ENCODE measurements at regions not wholly inside any gene's neighbourhood (a gene's known extent, or its start where the extent isn't known, plus 50 kb on each side); places are given as distances from the start of the nearest gene placed in this dataset.
A peak's percentile ranks its signal among the peaks of the same experiment; 100 is the strongest.
"Not testable (repeated sequence)": the region's sequence is repeated elsewhere in the genome, so short reads cannot be mapped to it uniquely, and the experiment has no call there.

DNA sequence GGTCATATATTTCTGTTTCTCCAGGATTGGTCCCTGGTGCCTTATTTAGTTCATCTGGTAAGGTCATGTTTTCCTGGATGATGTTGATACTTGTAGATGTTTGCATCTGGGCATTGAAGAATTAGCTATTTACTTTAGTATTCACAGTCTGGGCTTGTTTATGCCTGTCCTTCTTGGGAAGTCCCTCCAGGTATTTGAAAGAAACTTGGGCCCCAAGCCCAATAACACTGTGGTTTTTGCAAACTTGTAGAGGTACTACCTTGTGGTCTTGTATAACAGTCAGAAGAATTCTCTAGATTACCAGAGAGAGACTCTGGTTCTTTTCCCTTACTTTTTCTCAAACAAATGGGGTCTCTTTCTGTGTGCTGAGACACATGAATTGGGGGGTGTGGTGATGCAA is 251.4 kb upstream of the B3GALT2 start:
- no peak for DNase-seq

DNA sequence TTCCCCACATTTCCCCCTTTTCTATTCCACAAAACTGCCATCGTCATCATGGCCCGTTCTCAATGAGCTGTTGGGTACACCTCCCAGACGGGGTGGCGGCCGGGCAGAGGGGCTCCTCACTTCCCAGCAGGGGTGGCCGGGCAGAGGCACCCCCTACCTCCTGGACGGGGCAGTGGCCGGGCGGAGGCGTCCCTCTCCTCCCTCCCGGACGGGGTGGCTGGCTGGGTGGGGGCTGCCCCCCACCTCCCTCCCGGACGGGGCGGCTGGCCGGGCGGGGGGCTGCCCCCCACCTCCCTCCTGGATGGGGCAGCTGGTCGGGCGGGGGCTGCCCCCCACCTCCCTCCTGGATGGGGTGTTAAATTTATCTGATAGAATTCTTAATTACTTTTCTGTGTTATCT is 250.9 kb upstream of the B3GALT2 start:
- not testable (repeated sequence) for DNase-seq

DNA sequence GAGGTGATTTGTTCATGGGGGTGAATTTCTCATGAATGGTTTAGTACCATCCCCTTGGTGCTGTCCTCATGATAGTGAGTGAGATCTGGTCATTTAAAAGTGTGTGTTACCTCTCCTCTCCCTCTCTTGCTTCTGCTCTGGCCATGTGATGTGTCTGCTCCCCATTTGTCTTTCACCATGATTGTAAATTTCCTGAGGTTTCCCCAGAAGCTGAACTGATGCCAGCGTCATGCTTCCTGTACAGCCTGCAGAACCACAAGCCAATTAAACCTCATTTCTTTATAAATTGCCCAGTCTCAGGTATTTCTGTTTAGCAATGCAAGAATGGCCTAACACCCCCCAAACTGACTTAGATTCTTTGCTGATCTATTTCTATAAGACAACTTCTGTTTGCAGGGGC is 249.4 kb upstream of the B3GALT2 start:
- DNase-seq: no peak

DNA sequence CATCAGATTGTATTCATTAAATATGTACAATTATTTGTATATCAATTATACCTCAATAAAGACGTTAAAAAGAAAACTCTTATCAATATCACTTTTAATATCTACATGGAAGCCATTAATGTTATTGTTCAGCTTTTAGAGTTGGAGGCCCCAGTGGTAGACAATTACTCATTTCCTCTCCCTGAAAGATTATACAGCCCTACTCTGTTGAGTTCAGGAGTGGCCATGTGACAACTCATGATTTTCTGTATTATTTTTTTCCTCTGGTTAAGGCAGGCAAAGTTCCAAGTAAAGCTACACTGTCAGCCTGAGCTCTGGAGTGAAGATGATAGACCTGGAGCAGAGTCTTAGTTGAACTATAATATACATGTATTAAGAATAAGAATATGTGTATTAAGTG is 247.9 kb upstream of the B3GALT2 start:
- DNase-seq: no peak

DNA sequence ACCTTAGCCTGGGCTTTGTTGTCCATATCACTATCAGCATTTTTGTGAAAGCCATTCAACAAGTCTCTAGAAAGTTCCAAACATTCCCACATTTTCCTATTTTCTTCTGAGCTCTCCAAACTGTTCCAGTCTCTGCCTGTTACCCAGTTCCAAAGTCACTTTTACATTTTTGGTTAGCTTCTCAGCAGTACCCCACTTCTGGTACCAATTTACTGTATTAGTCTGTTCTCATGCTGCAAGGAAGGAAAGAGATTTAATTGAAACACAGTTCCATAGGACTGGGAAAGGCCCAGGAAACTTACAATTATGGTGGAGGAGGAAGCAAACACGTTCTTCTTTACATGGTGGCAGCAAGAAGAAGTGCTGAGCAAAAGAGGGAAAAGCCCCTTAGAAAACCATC is 247.2 kb upstream of the B3GALT2 start:
- no peak for DNase-seq

DNA sequence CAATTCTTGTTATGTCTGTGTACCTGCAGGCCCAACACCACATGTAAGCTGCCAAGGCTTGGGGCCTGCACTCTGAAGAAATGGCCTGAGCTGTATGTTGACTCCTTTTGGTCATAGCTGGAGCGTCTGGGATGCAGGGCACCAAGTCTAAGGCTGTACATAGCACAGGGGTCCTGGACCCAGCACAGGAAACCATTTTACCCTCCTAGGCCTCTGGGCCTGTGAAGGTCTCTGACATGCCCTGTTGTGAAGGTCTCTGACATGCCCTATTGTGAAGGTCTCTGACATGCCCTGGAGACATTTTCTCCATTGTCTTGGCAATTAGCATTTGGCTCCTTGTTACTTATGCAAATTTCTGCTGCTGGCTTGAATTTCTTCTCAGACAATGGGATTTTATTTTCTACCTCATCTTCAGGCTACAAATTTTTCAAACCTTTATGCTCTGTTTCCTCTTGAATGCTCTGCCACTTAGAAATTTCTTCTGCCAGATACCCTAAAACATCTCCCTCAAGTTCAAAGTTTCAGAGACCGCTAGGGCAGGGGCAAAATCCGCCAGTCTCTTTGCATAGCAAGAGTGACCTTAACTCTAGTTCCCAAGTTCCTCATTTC is 246.7 kb upstream of the B3GALT2 start:
- DNase-seq: no peak

DNA sequence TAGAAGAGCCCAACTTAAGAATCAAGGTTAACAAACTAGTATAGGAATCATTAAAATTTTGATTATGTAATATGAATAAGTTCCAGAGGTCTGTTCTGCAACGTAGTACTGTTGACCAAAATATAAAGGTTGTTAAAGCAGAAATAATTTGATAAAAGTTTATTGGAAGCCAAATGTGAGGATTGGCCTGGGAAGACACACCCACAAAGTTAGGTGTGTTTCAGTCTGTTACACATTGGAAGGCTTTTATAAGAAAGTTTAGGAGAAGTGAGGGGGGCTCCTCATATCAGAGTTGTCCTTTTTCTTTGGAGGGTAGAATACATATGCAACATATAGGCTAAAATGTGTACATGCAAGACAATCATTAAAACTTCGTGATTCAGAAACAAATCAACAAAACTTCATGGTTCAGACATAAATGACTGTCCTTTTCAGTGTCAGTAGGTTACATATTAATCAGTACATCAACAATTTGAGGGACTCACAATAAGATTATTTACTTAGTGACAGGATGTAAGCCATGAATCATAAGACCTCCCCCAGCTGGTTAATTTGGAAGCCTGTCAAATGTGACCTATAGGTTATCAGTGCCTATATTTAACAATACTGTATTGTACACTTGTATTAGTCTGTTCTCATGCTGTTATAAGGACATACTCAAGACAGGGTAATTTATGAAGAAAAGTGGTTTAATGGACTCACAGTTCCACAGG is 245.0 kb upstream of the B3GALT2 start:
- DNase-seq: peak; percentile 4

DNA sequence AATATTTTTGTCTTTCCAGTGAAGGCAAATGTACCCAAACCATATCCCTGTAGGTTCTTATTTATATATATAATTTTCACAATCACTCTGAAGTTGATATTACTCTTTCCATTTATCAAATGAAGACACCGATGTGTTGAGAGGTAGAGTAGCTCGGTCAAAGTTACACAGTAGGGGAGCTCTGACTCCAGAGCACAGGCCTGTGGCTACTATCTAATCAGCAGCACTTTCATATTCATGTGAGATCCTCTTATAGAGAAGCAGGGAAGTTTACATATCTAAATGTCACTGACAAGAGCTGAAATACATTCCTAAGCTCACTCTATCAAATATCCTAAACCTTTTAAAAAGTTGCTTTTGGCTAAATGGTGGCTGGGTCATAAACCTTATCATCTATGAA is 241.1 kb upstream of the B3GALT2 start:
- no peak for DNase-seq

DNA sequence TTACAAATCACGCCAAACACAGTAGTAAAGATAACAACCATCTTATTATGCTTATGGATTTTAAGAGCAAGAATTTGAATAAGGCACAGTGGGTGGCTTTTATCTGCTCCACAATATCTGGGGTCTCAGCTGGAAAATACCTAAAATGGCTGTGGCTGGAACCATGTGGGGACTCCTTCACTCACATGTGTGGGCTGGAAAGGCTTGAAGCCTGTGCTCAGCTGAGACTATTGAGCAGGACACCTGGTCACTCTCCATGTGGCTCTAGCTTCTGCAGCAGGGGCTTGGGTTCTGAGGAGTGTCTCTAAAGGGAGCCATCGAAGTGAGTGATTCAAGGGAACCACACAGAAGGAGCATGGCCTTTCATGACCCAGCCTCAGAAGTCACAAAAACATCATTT is 239.6 kb upstream of the B3GALT2 start:
- no peak for DNase-seq

DNA sequence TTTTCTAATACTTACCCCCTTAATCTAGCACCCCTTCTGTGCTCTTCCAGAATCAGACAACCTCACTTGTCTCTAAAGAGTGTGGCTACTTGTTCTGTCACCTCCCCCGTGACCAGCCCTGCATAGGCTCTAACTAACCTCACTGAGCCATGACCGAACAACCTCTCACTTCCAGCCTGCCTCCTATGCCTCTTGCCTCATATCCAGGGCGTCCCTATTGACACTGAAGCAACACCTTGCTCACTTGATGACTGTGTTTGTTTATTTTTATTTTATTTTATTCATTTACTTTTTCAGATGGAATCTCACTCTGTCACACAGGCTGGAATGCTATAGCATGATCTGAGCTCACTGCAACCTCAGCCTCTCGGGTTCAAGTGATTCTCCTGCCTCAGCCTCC is 235.1 kb upstream of the B3GALT2 start:
- no peak for DNase-seq

DNA sequence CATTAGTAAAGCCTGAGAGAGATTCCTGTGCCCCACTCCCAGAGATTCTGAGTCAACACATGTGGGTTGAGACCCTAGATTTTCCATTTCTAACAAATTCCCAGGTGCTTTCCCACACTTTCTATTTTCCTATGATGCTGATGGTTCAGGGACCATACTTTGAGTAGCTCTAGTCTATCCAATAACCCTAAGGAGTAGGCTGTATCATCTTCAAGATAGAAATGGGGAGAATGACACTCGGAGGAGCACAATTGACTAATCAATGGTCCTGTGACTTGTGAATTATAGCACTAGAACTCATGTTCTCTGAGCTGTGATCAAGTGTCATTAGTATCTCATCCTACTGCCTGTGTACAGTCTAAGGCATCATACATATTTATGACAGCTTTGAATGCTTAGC is 232.9 kb upstream of the B3GALT2 start:
- no peak for DNase-seq

DNA sequence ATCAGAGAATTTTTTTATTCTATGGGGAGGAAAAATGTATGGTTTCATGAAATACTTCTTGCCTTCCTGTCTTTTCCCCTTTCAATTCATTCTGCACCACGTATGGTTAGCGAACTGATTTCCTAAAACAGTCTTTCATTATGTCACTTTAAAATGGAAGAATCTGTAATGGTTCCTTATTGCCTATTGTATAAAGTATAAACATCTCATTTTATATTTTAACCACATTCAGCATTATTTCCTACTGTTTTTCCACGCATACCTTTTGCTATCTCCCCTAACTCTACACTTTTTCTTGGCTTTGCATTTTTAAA is 232.3 kb upstream of the B3GALT2 start:
- no peak for DNase-seq

DNA sequence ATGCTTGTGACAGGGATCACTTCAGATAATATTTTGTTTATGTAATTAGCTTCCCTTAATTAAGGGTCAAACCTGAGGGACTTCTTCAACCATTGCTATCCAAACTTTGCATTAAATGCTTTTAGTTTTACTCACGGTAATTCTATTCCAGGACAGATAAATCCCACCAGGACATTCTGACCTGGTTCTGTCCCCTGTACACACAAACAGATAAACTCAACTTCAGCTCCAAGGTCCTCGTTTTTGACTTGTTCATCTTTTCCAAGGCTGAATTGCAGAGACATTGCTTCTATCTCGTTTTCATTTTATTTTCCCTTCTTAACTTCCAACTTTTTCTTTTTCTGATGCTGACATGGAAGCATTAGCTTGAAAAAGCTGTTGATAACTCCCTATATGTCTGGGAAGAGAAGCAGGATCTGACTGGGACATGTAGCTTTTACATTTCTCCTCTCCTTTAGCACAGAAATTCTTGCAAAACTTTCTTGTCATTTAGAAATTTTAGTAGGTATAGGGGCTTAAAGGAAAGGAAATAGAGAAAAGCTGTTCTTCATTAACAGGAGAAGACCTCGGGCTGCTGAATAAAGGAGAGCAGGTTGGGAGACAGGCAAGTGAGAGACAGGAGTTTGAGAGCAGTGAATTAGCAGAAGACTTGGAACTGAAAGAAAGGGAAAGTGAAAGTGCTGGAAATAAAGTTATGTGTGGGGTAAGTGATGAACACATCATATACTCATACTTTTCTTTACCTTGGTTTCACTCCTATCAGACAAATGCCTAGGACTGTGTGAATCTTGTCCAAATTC is 231.7 kb upstream of the B3GALT2 start:
- no peak for DNase-seq

DNA sequence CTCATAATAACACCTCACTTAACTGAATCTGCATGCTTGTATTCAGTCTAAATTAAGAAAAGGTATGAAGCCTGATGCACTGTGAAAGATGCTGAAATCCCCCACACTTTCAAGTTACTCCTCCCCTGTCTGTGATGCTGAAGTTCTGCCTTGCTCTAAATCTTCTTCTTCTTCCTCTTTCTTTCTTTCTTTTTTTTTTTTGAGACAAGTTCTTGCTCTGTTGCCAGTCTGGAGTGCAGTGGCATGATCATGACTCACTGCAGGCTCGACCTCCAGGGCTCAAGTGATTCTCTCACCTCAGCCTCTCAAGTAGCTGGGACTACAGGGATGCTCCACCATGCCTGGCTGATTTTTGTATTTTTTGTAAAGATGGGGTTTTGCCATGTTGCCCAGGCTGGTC is 231.0 kb upstream of the B3GALT2 start:
- DNase-seq: no peak

DNA sequence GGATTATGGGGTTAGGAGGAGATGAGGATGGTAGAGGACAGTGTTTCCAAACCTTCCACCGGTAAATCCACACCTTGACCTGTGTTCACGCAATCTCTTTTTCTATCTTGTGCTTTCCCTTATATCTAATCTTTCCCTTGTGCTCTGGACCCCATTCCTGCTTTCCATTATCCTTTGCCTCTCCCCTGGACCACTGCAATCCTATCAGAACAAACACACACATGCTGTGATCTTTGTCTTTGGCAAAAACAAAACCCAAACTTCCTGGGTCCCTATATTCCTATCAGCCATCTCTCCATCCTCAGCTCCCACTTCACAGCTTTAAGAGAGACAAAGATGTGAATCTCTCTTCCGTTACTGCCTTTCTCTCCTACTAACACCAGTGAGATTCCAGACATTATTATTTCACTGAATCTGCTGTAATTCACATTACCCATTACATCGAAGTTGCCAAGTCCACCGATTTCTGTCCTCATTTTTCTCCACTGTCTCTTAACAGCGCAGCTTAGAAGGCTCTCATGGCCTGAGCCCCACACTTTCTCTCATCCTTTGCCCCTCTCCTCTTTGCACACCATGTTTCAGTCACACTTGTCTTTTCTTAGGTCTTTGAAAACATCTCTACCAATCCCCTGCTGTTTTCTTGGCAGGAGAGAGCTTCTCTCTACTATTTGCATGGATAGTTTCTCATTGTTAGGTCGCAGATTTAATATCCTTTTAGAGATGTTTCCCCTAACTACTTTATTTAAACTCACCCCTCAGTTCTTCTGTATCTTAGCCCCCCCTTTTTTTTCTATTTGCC is 230.0 kb upstream of the B3GALT2 start:
- DNase-seq: no peak

DNA sequence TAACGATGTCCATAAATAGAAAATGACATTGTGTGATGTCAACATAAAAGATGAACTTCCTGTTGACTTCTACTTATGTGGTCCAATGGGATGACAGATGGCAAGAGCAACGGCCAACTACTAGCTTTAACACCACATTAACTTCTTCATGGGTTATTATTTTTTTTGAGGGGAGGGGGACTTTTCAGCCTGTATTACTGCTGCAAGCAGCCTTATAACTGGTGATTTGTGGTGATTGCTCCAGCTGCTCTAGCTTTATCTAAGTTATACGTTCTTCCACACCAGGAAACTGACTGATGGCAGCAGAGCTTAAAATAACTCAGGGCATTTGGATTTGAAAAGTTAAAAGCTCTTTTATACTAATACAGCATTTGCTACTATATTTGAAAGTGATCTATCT is 228.8 kb upstream of the B3GALT2 start:
- DNase-seq: no peak

DNA sequence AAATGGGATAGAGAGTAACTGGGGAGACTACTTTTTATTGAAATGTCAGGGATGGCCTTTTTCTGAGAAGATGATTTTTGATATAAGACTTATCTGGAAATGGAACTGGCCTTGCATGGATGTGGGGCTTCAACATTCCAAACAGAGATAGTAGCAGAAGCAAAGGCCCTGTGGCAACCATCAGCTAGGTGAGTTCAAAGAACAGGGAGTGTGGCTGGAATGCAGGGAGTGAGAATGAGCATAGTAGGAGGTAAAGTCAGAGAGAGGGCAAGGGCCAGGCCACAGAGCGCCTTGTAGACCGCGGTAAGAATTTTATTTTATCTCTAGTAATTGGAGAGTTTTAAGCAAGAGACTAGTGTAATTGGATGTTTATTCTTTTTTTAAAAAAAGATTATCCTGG is 227.0 kb upstream of the B3GALT2 start:
- no peak for DNase-seq

DNA sequence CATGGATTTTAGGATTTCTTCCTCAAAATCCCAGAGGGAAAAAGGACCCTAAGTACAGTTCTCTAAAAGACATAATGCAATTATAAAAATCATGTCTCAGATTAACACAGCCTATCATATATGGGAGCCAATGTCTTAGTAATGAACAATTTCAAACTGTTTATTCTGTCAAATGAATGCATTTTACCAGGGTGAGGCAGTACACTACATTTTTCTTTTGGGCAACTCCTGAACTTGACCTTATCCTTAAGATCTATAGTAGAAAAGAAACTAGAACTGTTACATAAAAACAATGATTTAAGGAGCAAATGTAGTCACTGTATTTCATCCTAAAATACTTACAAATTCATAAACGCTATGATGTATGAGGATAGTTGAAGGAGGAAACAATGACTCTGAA is 226.3 kb upstream of the B3GALT2 start:
- no peak for DNase-seq

DNA sequence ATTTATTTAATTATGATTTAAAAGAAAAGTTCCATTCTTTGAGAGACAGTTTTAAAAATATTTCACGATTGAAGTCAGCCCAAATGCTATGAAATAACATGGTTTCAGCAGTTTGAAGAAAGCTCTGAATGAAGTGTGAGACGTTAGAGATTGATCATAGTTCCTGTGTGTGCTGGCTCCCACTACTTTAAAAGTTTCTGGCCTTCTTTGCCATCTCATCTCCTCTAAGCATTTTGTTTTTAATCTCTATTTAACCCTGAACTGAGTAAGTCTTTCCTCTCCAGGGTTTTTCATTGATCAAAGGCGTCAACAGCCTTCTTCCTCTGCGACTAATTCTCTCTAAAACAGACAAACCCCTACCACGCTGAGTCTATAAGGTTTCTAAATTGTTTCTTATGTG is 225.3 kb upstream of the B3GALT2 start:
- DNase-seq: no peak

DNA sequence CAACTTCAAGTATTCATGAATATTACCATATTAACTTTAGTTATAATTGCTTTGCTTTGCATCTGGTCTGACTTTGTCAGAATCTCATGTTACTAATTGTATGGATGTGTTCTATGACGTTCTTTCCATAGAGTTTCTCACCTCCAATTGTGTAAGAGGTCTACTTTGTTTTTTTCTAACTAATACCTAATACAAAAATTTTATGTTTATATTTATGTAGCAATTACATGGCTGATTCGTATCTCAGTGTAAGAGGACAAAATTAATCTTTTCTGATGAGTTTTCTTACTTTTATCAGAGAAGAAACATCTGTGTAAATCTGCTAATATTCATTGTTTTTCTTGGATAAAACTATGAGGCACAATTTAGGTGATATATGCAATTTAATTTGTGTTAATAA is 224.8 kb upstream of the B3GALT2 start:
- no peak for DNase-seq

DNA sequence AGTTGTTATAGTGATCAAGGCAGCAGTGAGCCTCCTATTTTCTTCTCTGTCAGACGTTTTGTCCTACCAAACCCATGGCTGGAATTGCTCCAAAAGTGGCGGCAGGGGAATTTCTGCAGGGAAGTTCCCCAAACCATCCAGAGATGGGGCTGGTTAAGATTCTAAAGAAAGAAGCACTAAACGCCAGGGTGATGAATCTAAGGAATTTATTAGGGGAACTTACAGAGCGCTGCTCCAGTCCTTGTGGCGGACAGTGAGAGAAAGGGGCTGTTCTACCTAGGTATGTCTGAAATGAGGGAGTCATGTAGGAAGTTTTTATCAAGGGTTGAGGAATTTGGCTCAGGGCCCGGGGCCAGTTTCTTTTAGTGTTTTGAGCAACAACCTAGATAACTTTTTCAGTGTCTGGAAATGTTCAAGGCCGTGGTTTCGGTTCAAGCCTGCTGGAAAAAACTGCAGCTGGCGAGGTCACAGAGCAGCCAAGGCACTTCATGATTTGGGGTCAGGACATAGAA is 222.4 kb upstream of the B3GALT2 start:
- no peak for DNase-seq

DNA sequence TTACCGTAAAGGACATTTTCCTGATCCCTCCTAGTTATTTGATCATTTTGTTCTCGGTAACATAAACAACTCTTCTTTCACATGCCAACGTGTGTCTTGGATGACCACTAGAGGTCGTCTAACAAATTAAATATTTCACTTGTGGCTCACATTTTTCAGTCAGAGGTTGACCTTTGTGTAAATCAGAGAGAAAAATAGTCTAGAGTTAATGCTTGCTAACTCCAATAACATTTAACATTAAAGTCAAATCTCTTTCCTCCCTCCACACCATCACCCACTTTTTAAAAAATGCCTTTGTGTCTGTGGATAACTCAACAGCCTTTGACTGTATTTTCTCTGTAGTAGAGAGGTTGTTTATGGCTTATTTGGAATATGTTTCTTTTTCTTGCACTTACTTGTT is 220.5 kb upstream of the B3GALT2 start:
- peak; percentile 71 for DNase-seq

DNA sequence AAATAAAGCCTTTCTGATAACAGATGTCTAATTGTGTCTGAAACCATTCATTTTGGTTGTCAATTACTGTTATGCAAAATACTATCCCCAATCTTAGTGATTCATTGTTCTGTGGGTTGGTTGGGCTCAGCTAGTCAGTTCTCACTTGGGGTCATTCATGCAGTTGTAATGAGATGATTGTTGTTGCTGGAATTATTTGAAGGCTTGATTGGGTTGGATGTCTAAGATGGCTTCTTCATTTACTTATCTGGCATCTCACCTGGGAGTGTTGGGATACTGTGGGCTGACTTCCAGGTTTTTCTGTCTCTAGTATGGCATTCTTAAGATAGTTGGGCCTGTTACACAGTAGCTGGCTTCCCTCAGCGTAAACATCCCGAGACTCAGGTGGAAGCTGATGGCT is 217.8 kb upstream of the B3GALT2 start:
- DNase-seq: no peak
